GM23338 (cell line): ENCODE measurements at regions not wholly inside any gene's neighbourhood (a gene's known extent, or its start where the extent isn't known, plus 50 kb on each side); places are given as distances from the start of the nearest gene placed in this dataset.

Experiments
- CREB1 ChIP-seq: fragments of 250-450 bp; sonication (Bioruptor Pico); IDR thresholded peaks from 2 replicates; pipeline ENCODE4 v1.5.0; 2020; ENCODE audit warnings: low read depth, mild to moderate bottlenecking, moderate library complexity
- CTCF ChIP-seq, 2 experiments: fragments of 200-600 bp in 1 of 2; sonication (generic) in 1 of 2; conservative IDR thresholded peaks; 2 replicates each; pipeline versions ENCODE4 v1.5.1 to v1.6.1; 2016 to 2017; ENCODE audit warnings: antibody characterized with exemption in 2 of 2, low read depth in 2 of 2, mild to moderate bottlenecking in 2 of 2, moderate library complexity in 1 of 2
- EZH2 ChIP-seq: fragments of 200-600 bp; sonication (generic); IDR thresholded peaks from one replicate; pipeline ENCODE4 v1.8.0; 2017; ENCODE audit warnings: antibody characterized with exemption, mild to moderate bottlenecking, low read depth; ENCODE audit not compliant: unreplicated experiment
- EZH2phosphoT487 ChIP-seq: fragments of 200-600 bp; sonication (generic); IDR thresholded peaks from one replicate; pipeline ENCODE4 v1.8.1; 2018; ENCODE audit warnings: antibody characterized with exemption; ENCODE audit not compliant: unreplicated experiment
- POLR2AphosphoS5 ChIP-seq: IDR thresholded peaks from 2 replicates; pipeline ENCODE4 v1.6.1; 2016; ENCODE audit warnings: antibody characterized with exemption, low read depth

- TF ChIP-seq CREB1 (CRISPR knock-in tag) = no peak
- TF ChIP-seq EZH2phosphoT487 = no peak
- no peak; a peak in 1 of 4 replicates for TF ChIP-seq CTCF (conservative IDR thresholded peaks at IDR 0.05; ENCODE audit: low read depth in 2 of 2)
- TF ChIP-seq EZH2 = no peak
- no peak for TF ChIP-seq POLR2AphosphoS5
Measured at GRCh38 chr2:173802518-173802917, 162.7 kb downstream of the SP3 start.
